Motor neuron (in vitro differentiated cells): ENCODE measurements at regions not wholly inside any gene's neighbourhood (a gene's known extent, or its start where the extent isn't known, plus 50 kb on each side); places are given as distances from the start of the nearest gene placed in this dataset.
A peak's percentile ranks its signal among the peaks of the same experiment; 100 is the strongest.
"Not testable (repeated sequence)": the region's sequence is repeated elsewhere in the genome, so short reads cannot be mapped to it uniquely, and the experiment has no call there.

ENCODE experiments used
- ATAC-seq, 8 experiments: fragments of 200-7000 bp; cut with Tn5 transposase; replicated peaks in 6 of 8; 2 replicates each; pipeline ENCODE4 v1.8.0; 2021; ENCODE audit warnings: mild to moderate bottlenecking in 8 of 8, moderate library complexity in 8 of 8
- H3K27ac ChIP-seq, 2 donors: fragments of 250-450 bp; sonication (Bioruptor Pico); 2 replicates each; pipeline ENCODE4 v1.9.0; 2021; ENCODE audit warnings: antibody characterized with exemption in 2 of 2, mild to moderate bottlenecking in 2 of 2, moderate library complexity in 1 of 2
- H3K4me1 ChIP-seq, 2 donors: fragments of 250-450 bp; sonication (Bioruptor Pico); replicated peaks in 1 of 2; 2 replicates each; pipeline ENCODE4 v1.6.1; 2021; ENCODE audit warnings: antibody characterized with exemption in 2 of 2, mild to moderate bottlenecking in 2 of 2, moderate library complexity in 1 of 2
- H3K4me3 ChIP-seq, 5 donors: fragments of 250-450 bp; sonication (Bioruptor Pico); 2 replicates each; pipeline ENCODE4 v1.9.0; 2021; ENCODE audit warnings: antibody characterized with exemption in 5 of 5, mild to moderate bottlenecking in 5 of 5, moderate library complexity in 4 of 5
- WGBS, 10 experiments: fragments of 450-650 bp; shearing (Covaris generic); methylation state at CpG; one replicate each; pipeline ENCODE4 v1.0.0; 2022; 5-methylcytosine and 5-hydroxymethylcytosine counted together
- in situ Hi-C, 9 experiments: fragments of 400-800 bp; cut with MboI; loops; one replicate each; pipeline ENCODE4 v1.15.0; 2021; ENCODE audit warnings: low sequenced_read_pairs in 9 of 9, low pct_unique_long_range_greater_than_20kb in 2 of 9; ENCODE audit not compliant: unreplicated experiment in 9 of 9

DNA sequence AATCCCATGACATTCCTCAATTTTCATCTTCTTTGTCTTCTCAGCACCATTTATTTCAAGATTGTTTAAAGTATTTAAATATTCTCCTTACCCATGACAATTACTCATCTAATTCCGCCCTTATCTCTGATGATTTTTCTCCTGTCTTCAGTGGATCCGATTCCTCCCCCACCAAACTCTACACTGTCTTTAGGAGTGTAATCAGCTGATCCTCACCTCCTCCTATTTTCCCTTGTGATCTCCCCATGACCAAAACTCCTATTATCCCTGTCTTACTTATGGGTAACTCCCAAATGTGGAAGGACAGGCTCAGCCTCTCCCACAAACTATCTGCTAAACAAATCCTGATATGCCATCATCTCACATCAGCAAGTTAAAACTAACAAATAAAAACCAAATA lies 335.3 kb upstream of the RUNX1 start:
- WGBS, 10 experiments: 83 to 100% (median 97%) methylated on average over 1 to 2 of the region's 2 CpGs
- in situ Hi-C loops: loop anchor here in 1 of 9 experiments (25.0 kb wide), 1 partner anchor 497 kb away; no protein-coding TSS in a partner anchor

DNA sequence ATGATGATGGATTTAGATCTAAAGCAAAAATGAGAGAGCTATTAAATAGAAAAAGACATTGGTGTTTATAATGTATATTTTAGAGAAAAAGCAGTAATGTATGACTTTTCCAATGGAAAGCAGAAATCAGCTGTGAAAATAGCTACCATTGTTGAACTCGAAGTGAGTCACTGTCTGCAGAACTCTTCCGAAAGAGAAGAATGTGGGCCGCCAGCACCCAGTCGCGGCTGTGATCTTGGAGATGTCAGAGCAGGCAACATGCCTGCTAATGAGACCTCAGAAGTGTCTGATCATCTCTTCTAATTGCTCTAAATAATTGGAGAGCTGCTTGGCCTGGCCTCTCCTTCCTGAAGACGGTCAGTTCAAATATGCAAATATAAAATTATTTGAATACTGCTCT lies 333.6 kb upstream of the RUNX1 start:
- ATAC-seq: no peak
- in situ Hi-C loops: loop anchor here in 1 of 9 experiments (25.0 kb wide), 1 partner anchor 495 kb away; no protein-coding TSS in a partner anchor
- H3K4me3 ChIP-seq: no peak overlapping the region
- H3K4me1 ChIP-seq: no peaks in the 10 kb centered on the region
- H3K27ac ChIP-seq: no peak overlapping the region
- WGBS, 10 experiments: 34 to 100% (median 84%) methylated on average over 1 to 6 of the region's 6 CpGs

More for the DNA sequence above, 335.3 kb upstream of the RUNX1 start:
- Histone ChIP-seq H3K27ac (no peak overlapping the region), H3K4me1 (no peaks in the 10 kb centered on the region), H3K4me3 (no peak overlapping the region)
- ATAC-seq: no peak

- Histone ChIP-seq H3K4me3 (no peak overlapping the region), H3K27ac (no peak overlapping the region), H3K4me1 (no peaks in the 10 kb centered on the region)
- ATAC-seq: no peak
- 59 to 100% (median 80%) methylated on average over 1 to 5 of the region's 6 CpGs; no CpG with 5 or more reads in 1 of the 10 experiments for WGBS, 10 experiments
- in situ Hi-C loops: loop anchor here in 1 of 9 experiments (25.0 kb wide), 1 partner anchor 495 kb away; no protein-coding TSS in a partner anchor
These were observed 332.7 kb upstream of the RUNX1 start for GRCh38 chr21:35381743-35382310.

DNA sequence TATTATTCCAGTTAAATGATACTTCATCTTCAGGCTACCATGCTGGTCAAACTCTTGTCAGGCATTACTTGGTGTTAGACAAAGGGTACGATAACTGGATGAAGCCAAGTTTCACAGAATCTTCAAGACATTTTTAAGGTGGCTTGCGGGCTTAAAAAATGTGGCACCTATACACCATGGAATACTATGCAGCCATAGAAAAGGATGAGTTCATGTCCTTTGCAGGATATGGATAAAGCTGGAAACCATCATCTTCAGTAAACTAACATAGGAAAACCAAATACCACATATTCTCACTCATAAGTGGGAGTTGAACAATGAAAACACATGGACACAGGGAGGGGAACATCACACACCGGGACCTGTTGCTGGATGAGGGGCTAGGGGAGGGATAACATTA lies 331.2 kb upstream of the RUNX1 start:
- not testable (repeated sequence) for H3K4me1 ChIP-seq, H3K4me3 ChIP-seq, ATAC-seq, H3K27ac ChIP-seq
- 89 to 100% (median 94%) methylated on average over 2 to 3 of the region's 3 CpGs; no CpG with 5 or more reads in 1 of the 10 experiments for WGBS, 10 experiments
- in situ Hi-C loops: loop anchor here in 1 of 9 experiments (25.0 kb wide), 1 partner anchor 493 kb away; no protein-coding TSS in a partner anchor

DNA sequence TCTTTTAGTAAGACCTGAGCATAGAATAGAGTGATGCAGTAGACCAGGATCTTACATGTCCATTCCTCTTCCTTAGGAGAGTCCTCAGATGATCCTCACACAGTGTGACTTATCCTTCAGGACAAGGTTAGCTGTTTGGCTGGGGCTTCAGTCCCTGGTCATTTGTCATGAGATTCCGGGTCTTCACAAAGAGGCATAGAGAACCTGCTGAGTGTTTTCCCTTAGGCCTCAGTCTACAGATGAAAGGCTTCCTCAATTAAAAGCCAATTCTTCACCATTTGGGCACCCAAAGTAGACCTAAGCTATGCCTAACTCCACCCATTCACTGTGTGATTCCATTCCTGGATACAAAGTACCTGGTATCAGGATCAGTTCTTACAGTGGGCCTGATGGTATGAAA lies 329.8 kb upstream of the RUNX1 start:
- in situ Hi-C loops: loop anchor here in 1 of 9 experiments (25.0 kb wide), 1 partner anchor 492 kb away; no protein-coding TSS in a partner anchor

GRCh38 chr21:35377505-35378090 lies 328.5 kb upstream of the RUNX1 start:
- H3K4me1 ChIP-seq: no peaks in the 10 kb centered on the region

More for the DNA sequence above, 329.8 kb upstream of the RUNX1 start:
- no peak for ATAC-seq
- no peak overlapping the region for H3K4me3 ChIP-seq
- H3K4me1 ChIP-seq: no peaks in the 10 kb centered on the region
- 29 to 100% (median 82%) methylated on average over 1 of the region's 1 CpG; no CpG with 5 or more reads in 4 of the 10 experiments for WGBS, 10 experiments
- H3K27ac ChIP-seq: no peak overlapping the region

DNA sequence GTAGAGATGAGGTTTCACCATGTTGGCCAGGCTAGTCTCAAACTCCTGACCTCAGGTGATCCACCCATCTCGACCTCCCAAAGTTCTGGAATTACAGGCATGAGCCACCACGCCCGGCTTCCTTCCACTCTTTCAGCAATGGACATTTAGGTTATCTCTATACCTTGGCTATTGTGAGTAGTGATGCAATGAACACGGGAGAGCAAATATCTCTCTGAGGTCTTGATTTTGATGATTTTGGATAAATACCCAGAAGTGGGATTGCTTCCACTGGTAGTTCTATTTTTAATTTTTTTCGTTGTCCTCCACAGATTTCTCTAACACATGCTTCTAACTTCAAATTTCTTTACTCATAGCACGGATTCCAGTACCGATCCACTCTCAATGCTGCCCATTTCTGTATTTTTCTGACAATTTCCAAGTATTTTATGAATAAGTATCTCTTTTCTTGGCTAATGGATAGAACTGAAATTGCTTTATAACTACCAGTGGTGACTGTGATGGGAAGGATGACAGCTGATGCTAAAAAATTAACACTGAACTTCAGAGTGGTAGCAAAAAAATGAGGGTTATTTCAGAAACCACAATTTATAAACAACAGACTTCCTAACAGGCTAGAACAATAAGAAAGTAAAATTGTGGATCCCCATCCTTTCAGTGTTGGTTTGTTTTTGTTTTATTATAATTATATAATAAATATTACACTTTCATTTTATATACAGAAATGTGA lies 327.5 kb upstream of the RUNX1 start:
- 7 to 91% (median 78%) methylated on average over 1 to 6 of the region's 7 CpGs; no CpG with 5 or more reads in 1 of the 10 experiments for WGBS, 10 experiments
- ATAC-seq: no peak
- in situ Hi-C loops: loop anchor here in 1 of 9 experiments (25.0 kb wide), 1 partner anchor 489 kb away; no protein-coding TSS in a partner anchor
- H3K4me3 ChIP-seq: no peak overlapping the region
- no peaks in the 10 kb centered on the region for H3K4me1 ChIP-seq
- no peak overlapping the region for H3K27ac ChIP-seq

More at GRCh38 chr21:35377505-35378090, 328.5 kb upstream of the RUNX1 start:
- Histone ChIP-seq H3K4me3 (no peak overlapping the region), H3K27ac (no peak overlapping the region)
- in situ Hi-C loops: loop anchor here in 1 of 9 experiments (25.0 kb wide), 1 partner anchor 490 kb away; no protein-coding TSS in a partner anchor
- no peak for ATAC-seq
- WGBS, 10 experiments: 29 to 90% (median 73%) methylated on average over 1 to 6 of the region's 7 CpGs

DNA sequence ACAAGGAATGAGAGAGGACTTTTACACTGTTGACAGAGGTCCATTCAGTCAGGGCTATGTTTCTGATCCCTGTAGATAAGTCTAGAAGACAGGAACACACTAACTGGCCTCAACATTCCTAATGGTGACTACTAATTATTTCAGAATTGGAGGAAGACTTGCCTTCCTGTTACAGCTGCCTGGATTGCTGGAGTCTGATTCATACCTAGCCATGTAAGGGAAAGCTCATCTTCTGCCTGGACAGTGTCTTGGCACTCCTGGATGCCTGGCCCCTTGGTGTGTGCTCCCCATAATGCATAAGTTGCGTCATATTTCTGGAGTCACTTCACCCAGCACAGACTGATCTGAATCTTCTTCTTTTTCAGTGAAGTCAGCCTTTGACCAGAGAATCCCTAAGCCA lies 326.0 kb upstream of the RUNX1 start:
- in situ Hi-C loops: loop anchor here in 1 of 9 experiments (25.0 kb wide), 1 partner anchor 488 kb away; no protein-coding TSS in a partner anchor
- WGBS, 10 experiments: 80 to 100% methylated on average over 1 of the region's 1 CpG; no CpG with 5 or more reads in 8 of the 10 experiments
- Histone ChIP-seq H3K4me1 (no peaks in the 10 kb centered on the region), H3K4me3 (no peak overlapping the region), H3K27ac (no peak overlapping the region)
- ATAC-seq: peak in 2 of 8 experiments; percentile 34 to 54

- in situ Hi-C loops: no loop called here
- 81 to 100% (median 90%) methylated on average over 1 to 2 of the region's 2 CpGs; no CpG with 5 or more reads in 1 of the 10 experiments for WGBS, 10 experiments
- Histone ChIP-seq H3K4me1 (no peaks in the 10 kb centered on the region), H3K4me3 (no peak overlapping the region), H3K27ac (no peak overlapping the region)
- no peak for ATAC-seq
These were observed 324.9 kb upstream of the RUNX1 start for GRCh38 chr21:35373998-35374397.

DNA sequence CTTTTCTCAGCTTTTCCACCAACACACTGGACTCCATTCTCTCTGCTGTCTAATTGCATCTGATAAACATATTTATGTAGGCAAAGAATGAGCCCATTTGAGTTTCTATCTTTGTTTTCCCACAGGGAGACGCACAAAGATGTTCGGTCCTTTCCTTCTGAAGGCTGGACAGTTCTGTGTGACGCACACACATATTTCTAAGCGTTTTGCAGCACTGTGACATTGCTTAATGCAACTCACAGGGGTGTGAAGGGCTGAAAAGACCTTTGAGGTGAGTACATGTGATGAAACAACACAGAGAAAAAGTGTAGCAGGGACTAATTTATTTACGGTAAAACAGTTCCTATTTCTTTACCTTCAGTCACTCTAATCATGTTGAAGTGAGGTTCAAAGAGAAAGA lies 323.1 kb upstream of the RUNX1 start:
- no peaks in the 10 kb centered on the region for H3K4me1 ChIP-seq
- 73 to 100% (median 94%) methylated on average over 1 to 5 of the region's 5 CpGs; no CpG with 5 or more reads in 1 of the 10 experiments for WGBS, 10 experiments
- no peak overlapping the region for H3K27ac ChIP-seq
- in situ Hi-C loops: no loop called here
- H3K4me3 ChIP-seq: no peak overlapping the region
- no peak for ATAC-seq

DNA sequence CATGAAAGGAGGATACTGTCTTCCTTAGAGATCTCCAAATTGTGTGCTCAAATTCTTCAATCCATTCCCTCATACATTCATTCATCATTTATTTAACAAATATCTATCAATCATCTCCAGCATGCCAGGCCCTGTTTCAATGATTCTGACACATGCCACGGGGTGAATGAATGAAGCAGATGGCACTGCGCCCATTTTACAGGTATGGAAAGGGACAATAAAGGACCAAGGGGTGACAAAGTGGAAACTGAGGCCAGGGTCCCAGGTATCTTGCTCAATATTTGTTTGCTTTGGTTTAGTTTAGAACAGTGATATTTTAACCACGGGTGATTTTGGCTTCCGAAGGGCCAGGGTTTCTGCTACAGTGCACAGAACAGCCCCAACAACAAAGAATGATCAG lies 321.6 kb upstream of the RUNX1 start:
- no peak overlapping the region for H3K27ac ChIP-seq
- ATAC-seq: no peak
- in situ Hi-C loops: no loop called here
- H3K4me3 ChIP-seq: no peak overlapping the region
- no peaks in the 10 kb centered on the region for H3K4me1 ChIP-seq
- WGBS, 10 experiments: 69 to 100% (median 81%) methylated on average over 1 to 4 of the region's 4 CpGs; no CpG with 5 or more reads in 1 of the 10 experiments

- Histone ChIP-seq H3K4me1 (no peaks in the 10 kb centered on the region), H3K4me3 (no peak overlapping the region), H3K27ac (no peak overlapping the region)
- WGBS, 10 experiments: 80 to 100% (median 92%) methylated on average over 1 to 3 of the region's 3 CpGs; no CpG with 5 or more reads in 3 of the 10 experiments
- no peak for ATAC-seq
- in situ Hi-C loops: no loop called here
These were observed 321.0 kb upstream of the RUNX1 start for GRCh38 chr21:35370071-35370470.

GRCh38 chr21:35368326-35368725 lies 319.2 kb upstream of the RUNX1 start:
- Histone ChIP-seq H3K27ac (no peak overlapping the region), H3K4me3 (no peak overlapping the region), H3K4me1 (no peaks in the 10 kb centered on the region)
- no peak for ATAC-seq
- in situ Hi-C loops: no loop called here
- 60 to 100% (median 82%) methylated on average over 1 to 3 of the region's 3 CpGs; no CpG with 5 or more reads in 3 of the 10 experiments for WGBS, 10 experiments
